Endothelial cell of umbilical vein (primary cell): ENCODE measurements at regions not wholly inside any gene's neighbourhood (a gene's known extent, or its start where the extent isn't known, plus 50 kb on each side); places are given as distances from the start of the nearest gene placed in this dataset.

Experiments used
- EZH2 ChIP-seq: IDR thresholded peaks from 2 replicates; pipeline ENCODE4 v1.6.1; 2012; ENCODE audit warnings: borderline replicate concordance, low read depth, mild to moderate bottlenecking, moderate library complexity, low read length, inconsistent platforms; ENCODE audit not compliant: severe bottlenecking
- FOS ChIP-seq: IDR thresholded peaks from 2 replicates; pipeline ENCODE4 v1.6.1; 2011; ENCODE audit warnings: mild to moderate bottlenecking, low read length, moderate library complexity, borderline replicate concordance; ENCODE audit not compliant: insufficient read depth
- MYC ChIP-seq: IDR thresholded peaks from one replicate; pipeline ENCODE4 v1.6.1; 2011; ENCODE audit warnings: mild to moderate bottlenecking, low read depth, low read length
- POLR2A ChIP-seq: IDR thresholded peaks from 2 replicates; pipeline ENCODE4 v1.6.1; 2012; ENCODE audit warnings: low read depth, mild to moderate bottlenecking, control low read depth, low read length
- TF ChIP-seq, protein P1 (sequence below), 2 donors: IDR thresholded peaks; 1 replicate in 1 of 2; 2 replicates in 1 of 2; pipeline ENCODE4 v1.5.1; 2011; ENCODE audit warnings: low read length in 2 of 2, mild to moderate bottlenecking in 2 of 2, moderate library complexity in 2 of 2, control low read depth in 1 of 2, inconsistent platforms in 1 of 2, low read depth in 1 of 2; ENCODE audit not compliant: insufficient read depth in 1 of 2; ENCODE audit errors: extremely low read depth in 1 of 2

DNA sequence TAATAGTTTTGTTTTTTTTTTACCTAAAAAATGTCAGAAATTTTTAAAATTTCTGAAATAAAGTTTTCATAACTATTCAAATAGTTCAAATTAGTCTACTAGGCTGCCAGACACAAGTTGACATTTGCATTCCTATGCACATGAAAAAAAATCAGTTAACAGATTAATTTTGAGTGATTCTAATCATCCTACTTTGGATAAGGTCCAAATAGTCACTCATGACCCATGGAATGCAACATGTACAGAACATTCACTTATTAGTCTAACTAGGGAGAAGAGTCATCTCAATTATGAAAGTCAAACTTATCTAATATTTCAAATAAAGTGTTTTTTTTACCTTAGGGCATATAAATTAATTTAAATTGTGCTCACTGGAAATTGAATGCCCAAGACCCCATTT is 390.2 kb downstream of the EPM2A start:
- no peak for TF ChIP-seq EZH2
- no peak for TF ChIP-seq POLR2A
- TF ChIP-seq, protein P1, sequence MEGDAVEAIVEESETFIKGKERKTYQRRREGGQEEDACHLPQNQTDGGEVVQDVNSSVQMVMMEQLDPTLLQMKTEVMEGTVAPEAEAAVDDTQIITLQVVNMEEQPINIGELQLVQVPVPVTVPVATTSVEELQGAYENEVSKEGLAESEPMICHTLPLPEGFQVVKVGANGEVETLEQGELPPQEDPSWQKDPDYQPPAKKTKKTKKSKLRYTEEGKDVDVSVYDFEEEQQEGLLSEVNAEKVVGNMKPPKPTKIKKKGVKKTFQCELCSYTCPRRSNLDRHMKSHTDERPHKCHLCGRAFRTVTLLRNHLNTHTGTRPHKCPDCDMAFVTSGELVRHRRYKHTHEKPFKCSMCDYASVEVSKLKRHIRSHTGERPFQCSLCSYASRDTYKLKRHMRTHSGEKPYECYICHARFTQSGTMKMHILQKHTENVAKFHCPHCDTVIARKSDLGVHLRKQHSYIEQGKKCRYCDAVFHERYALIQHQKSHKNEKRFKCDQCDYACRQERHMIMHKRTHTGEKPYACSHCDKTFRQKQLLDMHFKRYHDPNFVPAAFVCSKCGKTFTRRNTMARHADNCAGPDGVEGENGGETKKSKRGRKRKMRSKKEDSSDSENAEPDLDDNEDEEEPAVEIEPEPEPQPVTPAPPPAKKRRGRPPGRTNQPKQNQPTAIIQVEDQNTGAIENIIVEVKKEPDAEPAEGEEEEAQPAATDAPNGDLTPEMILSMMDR (IDR thresholded peaks at IDR 0.05; ENCODE audit: extremely low read depth in 1 of 2, insufficient read depth in 1 of 2, low read depth in 1 of 2, low read length in 2 of 2): no peak
- TF ChIP-seq MYC: no peak
- no peak for TF ChIP-seq FOS
